Naive thymus-derived CD8-positive, alpha-beta T cell (primary cell): ENCODE measurements at regions not wholly inside any gene's neighbourhood (a gene's known extent, or its start where the extent isn't known, plus 50 kb on each side); places are given as distances from the start of the nearest gene placed in this dataset.
A peak's percentile ranks its signal among the peaks of the same experiment; 100 is the strongest.

Source experiments
- ATAC-seq, 2 donors: fragments of 150-1000 bp; cut with Tn5 transposase in 1 of 2; sonication (Bioruptor Pico), chemical (Tn5 transposase) in 1 of 2; 1 replicate in 1 of 2; 2 replicates in 1 of 2; pipeline ENCODE4 v1.10.0; 2021; ENCODE audit warnings: mild to moderate bottlenecking in 2 of 2, moderate library complexity in 2 of 2
- POLR2A ChIA-PET: fragments of 350-600 bp; sonication (Branson Sonifier 250); formaldehyde crosslinking; loops from one replicate; lab custom pipeline; 2021; ENCODE audit warnings: antibody characterized with exemption; lab: Charles Lee
- DNase-seq, 10 donors: peaks; one replicate each; pipeline versions ENCODE4 v3.0.0 to v3.0.0-alpha.2; 2020 to 2022
- H3K27ac Mint-ChIP-seq, 10 donors: one replicate each; pipeline ENCODE4 v1.8.0; 2020 to 2022; ENCODE audit warnings: mild to moderate bottlenecking in 10 of 10, mixed read lengths in 10 of 10, moderate library complexity in 4 of 10, inconsistent platforms in 1 of 10
- H3K27me3 Mint-ChIP-seq, 5 donors: one replicate each; pipeline ENCODE4 v1.8.0; 2021 to 2022; ENCODE audit warnings: mixed read lengths in 5 of 5
- H3K36me3 Mint-ChIP-seq, 3 donors: one replicate each; pipeline ENCODE4 v1.8.0; 2020 to 2022; ENCODE audit warnings: mixed read lengths in 3 of 3, mild to moderate bottlenecking in 2 of 3, inconsistent platforms in 1 of 3
- H3K4me1 Mint-ChIP-seq, 4 donors: one replicate each; pipeline ENCODE4 v1.8.0; 2021 to 2022; ENCODE audit warnings: mixed read lengths in 4 of 4
- H3K4me3 Mint-ChIP-seq, 10 donors: one replicate each; pipeline ENCODE4 v1.8.0; 2020 to 2022; ENCODE audit warnings: mild to moderate bottlenecking in 10 of 10, mixed read lengths in 10 of 10, moderate library complexity in 6 of 10, inconsistent platforms in 1 of 10
- H3K9me3 Mint-ChIP-seq, 9 donors: one replicate each; pipeline ENCODE4 v1.8.0; 2020 to 2022; ENCODE audit warnings: mixed read lengths in 9 of 9, mild to moderate bottlenecking in 3 of 9, inconsistent platforms in 1 of 9, moderate library complexity in 1 of 9

DNA sequence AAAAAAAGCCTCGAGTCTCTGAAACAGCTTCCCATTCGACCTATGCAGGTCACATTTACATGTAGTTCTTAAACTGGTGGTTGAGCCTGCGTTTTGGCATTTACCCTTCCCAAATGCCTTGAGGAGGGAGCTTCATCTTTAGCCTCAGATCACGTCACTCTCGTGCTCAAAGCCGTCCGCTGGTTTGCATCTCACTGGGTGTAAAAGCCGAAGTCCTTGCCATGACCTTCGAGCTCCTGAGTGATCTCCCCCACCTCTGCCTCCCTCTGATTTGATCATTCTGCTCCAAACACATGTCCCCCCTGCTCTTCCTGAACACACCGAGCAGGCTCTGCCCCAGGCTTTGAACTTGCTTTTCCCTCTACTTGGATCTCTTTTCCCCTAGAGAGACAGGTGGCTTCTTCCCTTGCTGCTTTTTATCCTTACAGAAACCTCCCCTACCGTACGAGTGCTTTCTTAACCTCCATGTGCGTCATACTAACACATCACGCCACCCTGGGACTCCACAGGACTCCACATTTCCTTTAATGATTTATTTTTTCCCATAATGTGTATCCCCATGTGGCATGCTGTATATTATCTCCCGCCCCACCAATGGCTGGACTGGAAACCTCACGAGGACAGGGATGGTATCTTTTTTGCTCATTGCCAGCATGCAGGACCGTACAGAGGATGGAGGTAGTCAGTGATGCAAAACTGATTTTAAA lies 610.7 kb downstream of the VRK1 start:
- POLR2A ChIA-PET, result interaction anchor here (0.7 kb wide), 2 partner anchors 214 to 311 kb away, joined by 3 to 5 read pairs; no protein-coding TSS in a partner anchor
- ATAC-seq (no peak), DNase-seq (no peak)
- Mint-ChIP-seq H3K27ac (peak overlapping the region in 2 of 10 donors; percentile 26 to 40), H3K9me3 (no peaks in the 10 kb centered on the region), H3K27me3 (peaks cover 0 to 8% (median 8%) of the 10 kb centered on the region in 5 donors), H3K36me3 (peaks cover 0 to 2% (median 0%) of the 10 kb centered on the region in 3 donors), H3K4me1 (peaks cover 10 to 22% (median 20%) of the 10 kb centered on the region in 4 donors), H3K4me3 (no peak overlapping the region)

DNA sequence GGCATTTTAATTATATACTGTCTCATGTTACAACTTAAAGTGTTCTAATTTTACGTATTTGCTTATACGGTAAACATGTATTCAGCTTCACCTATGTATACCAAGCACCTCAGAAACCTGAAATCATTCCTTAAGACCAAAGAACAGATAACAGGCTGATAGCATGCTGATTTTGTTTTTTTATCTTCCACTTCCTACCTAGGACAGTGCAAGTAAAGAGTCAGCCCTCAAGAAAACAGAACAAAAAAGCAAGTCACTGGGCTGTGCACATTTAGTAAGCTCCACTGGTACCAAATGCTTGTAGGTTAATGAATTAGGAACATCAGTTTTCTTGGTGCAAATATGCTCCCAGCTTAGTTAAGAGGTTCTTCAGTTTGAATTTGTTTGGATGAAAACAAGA lies 611.3 kb downstream of the VRK1 start:
- DNase-seq, result no peak
- POLR2A ChIA-PET, result interaction anchor here (0.6 to 0.7 kb wide), 5 partner anchors 158 to 536 kb away, joined by 3 to 5 read pairs (median 5); no protein-coding TSS in a partner anchor
- ATAC-seq, result no peak
- Mint-ChIP-seq H3K4me1 (peaks cover 10 to 22% (median 20%) of the 10 kb centered on the region in 4 donors), H3K27me3 (peaks cover 0 to 8% (median 8%) of the 10 kb centered on the region in 5 donors), H3K36me3 (peaks cover 0 to 2% (median 0%) of the 10 kb centered on the region in 3 donors), H3K4me3 (peak overlapping the region in 2 of 10 donors; percentile 11 to 16), H3K27ac (peak overlapping the region in 3 of 10 donors; percentile 40 to 74 (median 46)), H3K9me3 (no peaks in the 10 kb centered on the region)

DNA sequence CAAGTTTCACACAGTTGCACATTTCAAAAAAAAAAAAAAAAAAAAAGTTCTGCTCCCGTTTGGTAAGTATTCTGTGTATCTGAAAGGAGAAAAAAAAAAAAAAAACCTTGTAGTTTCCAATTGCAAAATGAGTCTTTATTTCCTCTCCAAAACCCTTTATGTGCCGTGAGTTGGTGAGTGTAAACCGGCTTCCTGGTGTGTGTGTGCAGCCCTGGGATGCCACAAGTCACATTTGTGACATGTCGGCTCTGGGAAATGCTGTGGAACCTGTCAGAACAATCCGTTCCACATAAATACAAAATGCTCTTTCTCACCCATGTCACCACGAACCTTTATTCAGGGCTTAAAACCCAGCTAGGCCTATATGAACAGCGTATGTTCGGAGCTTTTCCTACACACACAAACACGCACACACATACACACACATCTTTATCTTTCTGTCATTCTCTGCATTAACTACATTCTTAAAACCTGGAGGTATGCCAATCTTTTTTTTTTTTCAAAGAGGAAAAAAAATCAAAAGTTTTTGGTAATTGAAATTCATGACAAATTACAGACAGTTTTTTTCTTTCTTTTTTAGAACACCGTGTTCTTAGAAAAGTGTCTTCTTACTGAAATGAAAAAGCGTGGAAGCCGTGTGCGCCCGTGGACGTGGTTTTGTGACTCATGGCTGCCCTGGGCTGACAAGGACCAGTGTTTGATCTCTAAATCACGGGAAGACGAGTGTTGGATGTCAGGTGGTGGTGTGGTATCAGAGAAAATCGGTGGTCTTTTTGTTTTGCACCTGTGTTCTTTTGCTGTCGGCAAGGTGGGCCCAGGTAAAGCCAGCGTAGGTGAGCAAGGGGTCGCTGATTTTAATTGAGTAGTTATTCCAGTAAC lies 612.0 kb downstream of the VRK1 start:
- peaks cover 0 to 2% (median 0%) of the 10 kb centered on the region in 3 donors for H3K36me3 Mint-ChIP-seq
- H3K27ac Mint-ChIP-seq, result peak overlapping the region in 3 of 10 donors; percentile 14 to 74 (median 46)
- ATAC-seq (peak in 1 of 2 donors; percentile 32), DNase-seq (peak in 2 of 10 donors; percentile 12 to 16)
- H3K4me1 Mint-ChIP-seq, result peaks cover 10 to 22% (median 20%) of the 10 kb centered on the region in 4 donors
- peak overlapping the region; percentile 3 to 49 (median 40) for H3K4me3 Mint-ChIP-seq
- peaks cover 0 to 13% (median 8%) of the 10 kb centered on the region in 5 donors for H3K27me3 Mint-ChIP-seq
- POLR2A ChIA-PET, result interaction anchor here (0.6 to 0.7 kb wide), 6 partner anchors 9 to 535 kb away, joined by 3 to 5 read pairs (median 4); no protein-coding TSS in a partner anchor
- H3K9me3 Mint-ChIP-seq, result no peaks in the 10 kb centered on the region

DNA sequence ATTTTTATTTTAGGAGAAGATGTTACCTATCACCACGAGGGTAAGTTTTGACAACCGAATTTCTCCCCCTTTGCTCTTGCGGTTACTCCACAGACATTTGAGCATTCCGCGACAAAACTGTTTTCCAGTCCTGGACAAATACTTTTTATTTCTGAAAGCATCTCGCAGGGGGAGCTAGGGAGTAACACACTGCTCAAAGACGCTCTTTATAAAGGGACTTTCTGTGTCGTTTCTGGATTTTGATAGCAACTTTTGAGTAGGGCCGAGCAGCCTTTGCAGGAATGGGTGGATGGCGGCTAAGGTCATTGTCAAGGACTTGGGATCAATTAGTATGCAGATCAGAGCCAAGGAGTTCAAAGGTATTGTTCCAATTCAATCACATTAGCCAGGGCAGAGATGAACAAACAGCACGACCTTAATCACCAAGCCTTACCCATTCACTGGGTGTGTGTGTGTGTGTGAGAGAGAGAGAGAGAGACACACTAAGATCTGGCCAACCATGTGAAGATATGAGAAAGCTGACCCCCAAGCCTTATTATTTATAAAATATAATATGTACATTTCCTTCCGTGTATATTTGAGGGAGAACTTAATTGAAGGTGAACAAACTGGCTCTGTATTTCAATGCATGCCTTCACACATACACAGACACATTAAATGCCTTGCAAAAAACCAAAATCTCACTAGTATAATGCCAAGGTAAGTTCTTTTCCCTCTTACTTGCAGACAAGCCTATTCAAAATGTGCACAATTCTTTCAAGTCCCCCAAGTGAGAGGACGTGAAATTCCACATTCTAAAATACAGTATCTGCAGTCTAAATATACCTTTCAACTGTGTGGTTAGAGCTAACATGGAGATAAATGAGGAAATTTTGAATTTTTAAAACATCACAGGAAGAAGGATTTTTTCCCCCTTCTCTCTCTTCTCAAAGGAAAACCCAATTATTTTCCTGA lies 613.8 kb downstream of the VRK1 start:
- ATAC-seq (no peak), DNase-seq (no peak)
- peaks cover 0 to 19% (median 13%) of the 10 kb centered on the region in 5 donors for H3K27me3 Mint-ChIP-seq
- POLR2A ChIA-PET, result no interaction called here
- peaks cover 0 to 2% (median 0%) of the 10 kb centered on the region in 3 donors for H3K36me3 Mint-ChIP-seq
- no peak overlapping the region for H3K27ac Mint-ChIP-seq
- H3K4me1 Mint-ChIP-seq, result peaks cover 10 to 22% (median 20%) of the 10 kb centered on the region in 4 donors
- no peak overlapping the region for H3K4me3 Mint-ChIP-seq
- no peaks in the 10 kb centered on the region for H3K9me3 Mint-ChIP-seq

DNA sequence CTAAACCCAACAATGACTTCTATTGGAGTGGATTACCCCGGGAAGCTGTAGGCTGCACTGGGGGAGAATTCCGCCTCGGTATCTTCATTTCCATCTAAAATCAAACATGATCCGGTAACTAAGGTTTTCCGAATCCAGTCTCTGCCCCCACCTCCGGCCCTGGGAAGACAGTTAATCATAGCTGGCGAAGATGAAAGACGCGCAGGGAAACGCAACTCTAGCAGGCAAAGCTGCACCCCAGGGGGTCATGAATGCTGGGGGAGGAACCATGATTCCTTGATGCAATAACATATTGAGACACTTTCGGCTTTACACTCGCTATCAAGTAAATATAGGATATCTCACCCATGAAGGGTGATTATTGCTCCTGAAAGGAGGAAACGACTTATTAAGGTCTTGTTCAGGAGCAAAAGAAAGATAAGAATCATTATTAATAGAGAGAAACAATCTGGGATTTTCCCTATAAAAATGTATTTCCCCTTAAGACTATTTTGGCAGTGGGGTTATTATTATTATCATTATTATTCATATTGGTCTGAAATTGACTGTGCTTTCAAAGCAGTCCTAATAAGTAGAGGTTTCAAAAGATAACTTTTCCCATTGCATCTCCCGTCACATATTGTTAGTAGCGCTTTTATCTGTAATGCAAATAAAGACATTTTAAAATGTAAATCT lies 614.9 kb downstream of the VRK1 start:
- POLR2A ChIA-PET, result no interaction called here
- H3K9me3 Mint-ChIP-seq, result no peaks in the 10 kb centered on the region
- no peak for ATAC-seq

DNA sequence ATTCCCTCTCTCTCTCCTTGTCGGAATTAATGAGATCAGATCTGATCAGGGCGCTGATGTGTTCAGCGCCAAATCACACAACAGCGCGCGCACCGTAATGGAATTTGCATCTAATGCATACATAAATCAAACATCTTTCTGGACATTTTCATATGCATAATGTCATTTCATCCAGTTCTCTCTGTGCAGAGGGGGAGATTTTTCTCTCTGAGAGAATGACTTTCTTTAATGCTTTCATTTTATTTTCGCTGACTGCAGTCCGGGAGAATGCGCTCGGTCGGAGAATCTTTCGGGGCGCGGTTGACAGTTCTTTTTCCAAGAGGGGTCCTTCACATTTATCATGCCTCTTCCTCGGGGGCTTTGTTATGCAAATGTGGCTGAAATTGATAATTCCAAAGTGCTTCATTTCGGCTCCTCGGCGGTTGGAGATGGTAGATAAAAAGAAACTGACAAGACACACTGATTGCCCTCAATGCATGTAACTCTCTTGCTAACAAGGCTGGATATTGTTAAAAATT lies 615.9 kb downstream of the VRK1 start:
- ATAC-seq, result no peak

More for the DNA sequence above, 614.9 kb downstream of the VRK1 start:
- H3K27ac Mint-ChIP-seq, result no peak overlapping the region
- peaks cover 12 to 22% (median 20%) of the 10 kb centered on the region in 4 donors for H3K4me1 Mint-ChIP-seq
- peaks cover 0 to 19% (median 18%) of the 10 kb centered on the region in 5 donors for H3K27me3 Mint-ChIP-seq
- peak in 1 of 10 donors; percentile 9 for DNase-seq
- peaks cover 0 to 2% (median 0%) of the 10 kb centered on the region in 3 donors for H3K36me3 Mint-ChIP-seq
- no peak overlapping the region for H3K4me3 Mint-ChIP-seq

DNA sequence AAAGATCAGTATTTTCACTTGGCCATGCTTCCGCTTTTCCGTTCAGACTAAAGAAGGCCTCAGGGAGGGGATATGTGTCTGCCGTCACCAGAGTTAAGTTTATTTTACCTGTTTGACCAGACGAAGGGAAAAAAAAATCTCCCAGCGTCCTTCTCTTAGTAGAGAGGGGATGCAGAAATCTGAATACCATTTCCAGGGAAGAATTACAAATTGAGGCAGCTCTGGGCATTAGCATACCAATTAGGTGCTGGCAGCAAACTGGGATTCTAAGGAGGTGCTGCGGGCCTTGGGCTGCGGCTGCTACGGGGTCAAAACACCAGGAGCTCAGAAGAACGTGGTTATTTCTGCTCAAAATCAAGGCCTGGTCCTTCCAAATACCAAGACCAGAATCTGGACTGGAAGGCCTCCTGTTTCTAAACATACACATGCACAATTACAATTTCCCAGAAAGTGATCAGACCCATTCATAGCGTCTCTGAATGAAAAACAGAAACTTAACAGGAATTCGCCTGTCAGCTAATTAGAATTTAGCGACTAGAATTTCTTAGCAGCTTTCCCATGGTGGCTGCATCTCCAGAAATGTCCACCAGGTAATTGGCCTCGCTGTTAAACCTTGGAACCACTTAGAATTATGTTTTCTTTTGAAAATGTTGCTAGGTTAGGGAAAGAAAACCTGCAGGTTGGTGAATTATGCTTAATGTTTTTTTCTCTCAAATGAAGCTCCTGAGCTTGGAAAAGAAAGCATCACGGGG lies 617.0 kb downstream of the VRK1 start:
- Mint-ChIP-seq H3K9me3 (no peaks in the 10 kb centered on the region), H3K4me3 (peak overlapping the region in 3 of 10 donors; percentile 27 to 36 (median 33)), H3K27me3 (peaks cover 0 to 18% (median 11%) of the 10 kb centered on the region in 5 donors), H3K4me1 (peaks cover 5 to 8% (median 5%) of the 10 kb centered on the region in 4 donors), H3K36me3 (peaks cover 0 to 2% (median 0%) of the 10 kb centered on the region in 3 donors), H3K27ac (no peak overlapping the region)
- POLR2A ChIA-PET, result interaction anchor here (0.6 kb wide), 2 partner anchors 130 to 292 kb away, joined by 3 to 6 read pairs; no protein-coding TSS in a partner anchor
- DNase-seq (no peak), ATAC-seq (no peak)

More for the DNA sequence above, 615.9 kb downstream of the VRK1 start:
- H3K4me3 Mint-ChIP-seq, result no peak overlapping the region
- H3K27ac Mint-ChIP-seq, result no peak overlapping the region
- no peaks in the 10 kb centered on the region for H3K9me3 Mint-ChIP-seq
- H3K4me1 Mint-ChIP-seq, result peaks cover 9 to 19% (median 16%) of the 10 kb centered on the region in 4 donors
- peaks cover 0 to 18% (median 14%) of the 10 kb centered on the region in 5 donors for H3K27me3 Mint-ChIP-seq
- DNase-seq, result peak in 3 of 10 donors; percentile 6 to 15 (median 7)
- H3K36me3 Mint-ChIP-seq, result peaks cover 0 to 2% (median 0%) of the 10 kb centered on the region in 3 donors
- POLR2A ChIA-PET, result no interaction called here

DNA sequence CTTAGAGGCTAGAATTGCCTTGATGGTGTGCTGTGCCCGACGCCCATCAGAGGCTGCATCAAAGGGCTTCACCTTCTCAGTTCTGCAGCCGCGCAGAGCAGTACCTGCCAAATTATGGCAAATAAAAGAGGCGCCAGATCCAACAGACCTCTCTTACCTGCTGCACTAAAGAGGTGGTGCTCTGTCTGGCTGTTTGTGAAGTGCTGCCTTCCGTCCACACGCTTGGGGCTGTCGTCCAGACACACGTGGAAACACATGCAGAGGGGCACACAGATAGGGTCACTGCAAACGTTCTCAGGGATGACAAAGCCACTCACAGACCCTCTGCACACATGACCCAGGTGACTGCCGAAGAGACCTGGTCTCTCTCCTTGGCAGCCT lies 617.5 kb downstream of the VRK1 start:
- H3K36me3 Mint-ChIP-seq, result no peaks in the 10 kb centered on the region
- H3K4me3 Mint-ChIP-seq, result peak overlapping the region in 1 of 10 donors; percentile 77

DNA sequence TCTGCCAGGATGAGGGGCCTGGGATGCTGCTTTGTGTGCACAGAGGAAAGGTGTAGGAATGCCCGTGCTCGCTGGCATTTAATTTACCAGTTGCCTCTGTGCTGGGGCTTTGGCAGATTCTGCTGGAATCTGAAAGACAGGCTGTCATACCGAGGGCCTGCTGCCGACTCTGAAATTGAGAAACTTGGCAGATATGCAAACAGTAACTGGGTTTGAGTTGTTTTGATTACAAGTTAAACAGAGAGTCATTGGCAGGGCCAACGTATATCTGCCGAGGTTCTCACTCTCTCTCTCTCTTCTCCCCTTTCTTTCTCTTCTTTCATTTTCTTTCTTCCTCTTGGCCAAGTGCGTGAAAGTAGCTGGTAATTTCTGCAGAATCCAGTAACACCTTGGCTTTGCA lies 618.7 kb downstream of the VRK1 start:
- H3K27me3 Mint-ChIP-seq, result peaks cover 0 to 11% (median 10%) of the 10 kb centered on the region in 5 donors
- no peak for DNase-seq
- no peak overlapping the region for H3K4me3 Mint-ChIP-seq
- H3K9me3 Mint-ChIP-seq, result no peaks in the 10 kb centered on the region
- no peak for ATAC-seq
- no peak overlapping the region for H3K27ac Mint-ChIP-seq
- H3K36me3 Mint-ChIP-seq, result no peaks in the 10 kb centered on the region
- H3K4me1 Mint-ChIP-seq, result peaks cover 0 to 2% (median 1%) of the 10 kb centered on the region in 4 donors
- POLR2A ChIA-PET, result no interaction called here

More for the DNA sequence above, 617.5 kb downstream of the VRK1 start:
- Mint-ChIP-seq H3K4me1 (peaks cover 0 to 3% (median 1%) of the 10 kb centered on the region in 4 donors), H3K27ac (peak overlapping the region in 1 of 10 donors; percentile 34), H3K9me3 (no peaks in the 10 kb centered on the region), H3K27me3 (peaks cover 0 to 14% (median 11%) of the 10 kb centered on the region in 5 donors)
- POLR2A ChIA-PET, result no interaction called here
- no peak for DNase-seq
- ATAC-seq, result no peak

DNA sequence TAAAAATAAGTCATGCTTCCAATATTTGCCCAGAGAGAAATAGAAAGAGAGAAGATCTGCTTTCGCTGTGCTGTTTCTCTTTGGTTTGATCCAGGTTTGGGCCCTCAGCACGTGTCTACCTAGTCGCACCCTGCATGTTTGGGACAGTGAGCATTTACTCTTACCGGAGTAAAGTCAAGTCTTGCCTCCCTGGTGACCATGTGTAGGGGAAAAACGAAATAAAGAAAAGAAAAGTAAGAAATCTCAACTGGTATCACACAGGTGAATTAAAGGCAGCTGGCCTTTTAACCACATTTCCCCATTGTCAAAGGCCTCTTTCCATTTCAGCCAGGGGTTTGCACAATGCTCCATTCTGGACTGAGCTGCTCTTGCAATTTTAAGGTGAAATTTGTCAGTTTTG lies 619.4 kb downstream of the VRK1 start:
- Mint-ChIP-seq H3K36me3 (no peaks in the 10 kb centered on the region), H3K4me1 (peaks cover 0 to 2% (median 1%) of the 10 kb centered on the region in 4 donors), H3K9me3 (no peaks in the 10 kb centered on the region), H3K27me3 (peaks cover 0 to 11% (median 10%) of the 10 kb centered on the region in 5 donors), H3K4me3 (no peak overlapping the region), H3K27ac (no peak overlapping the region)
- ATAC-seq (no peak), DNase-seq (no peak)
- POLR2A ChIA-PET, result no interaction called here
